ENCODE measurements at regions not wholly inside any gene's neighbourhood (a gene's known extent, or its start where the extent isn't known, plus 50 kb on each side); places are given as distances from the start of the nearest gene placed in this dataset.

DNA sequence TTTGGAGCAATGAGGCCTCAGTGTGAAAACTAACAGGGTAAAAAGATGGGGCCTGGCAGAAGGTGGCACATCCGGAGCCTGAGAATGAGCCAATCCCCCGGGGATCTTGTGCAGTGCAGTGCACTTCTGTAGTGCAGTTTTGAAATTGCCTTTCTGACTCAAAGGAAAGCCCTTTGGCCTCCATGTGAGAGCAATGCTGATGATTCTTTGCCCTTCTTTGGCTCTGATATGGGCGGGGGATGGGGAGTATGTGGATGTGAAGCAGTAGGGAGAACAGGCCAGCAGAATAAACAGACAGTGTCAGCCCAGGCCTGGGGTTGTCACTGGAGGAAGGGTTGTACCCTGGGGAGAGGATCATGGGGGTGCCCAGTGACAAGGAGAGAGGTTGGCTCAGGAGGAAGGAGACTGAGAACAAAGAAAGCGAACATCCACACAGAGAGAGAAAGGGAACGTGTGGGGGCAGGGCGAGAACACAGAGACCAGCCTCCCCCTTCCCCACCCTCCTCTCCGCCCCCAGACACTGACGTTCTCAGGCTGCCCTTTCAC is 351.2 kb downstream of the CDC5L start:
- POLR2A ChIA-PET: no interaction called here
- H3K4me3 Mint-ChIP-seq: no peak overlapping the region
- no peak overlapping the region for H3K4me3 ChIP-seq (ENCODE audit: low read length)
- no peaks in the 10 kb centered on the region for H3K36me3 ChIP-seq (ENCODE audit: insufficient read depth, low read length)
- intact Hi-C loops (cut with DNase I, micrococcal nuclease): no loop called here
- CTCF ChIA-PET: no interaction called here
- H3K27me3 ChIP-seq (ENCODE audit: control insufficient read depth in 1 of 2, insufficient read depth in 2 of 2, low read length in 2 of 2): no peaks in the 10 kb centered on the region
- ATAC-seq (ENCODE audit: poor library complexity) (no peak), DNase-seq (no peak)
- H3K9me3 ChIP-seq (ENCODE audit: control insufficient read depth in 1 of 2, insufficient read depth in 1 of 2, low read length in 2 of 2): no peaks in the 10 kb centered on the region
- no peaks in the 10 kb centered on the region for H3K27me3 Mint-ChIP-seq
- TF ChIP-seq, protein P1, sequence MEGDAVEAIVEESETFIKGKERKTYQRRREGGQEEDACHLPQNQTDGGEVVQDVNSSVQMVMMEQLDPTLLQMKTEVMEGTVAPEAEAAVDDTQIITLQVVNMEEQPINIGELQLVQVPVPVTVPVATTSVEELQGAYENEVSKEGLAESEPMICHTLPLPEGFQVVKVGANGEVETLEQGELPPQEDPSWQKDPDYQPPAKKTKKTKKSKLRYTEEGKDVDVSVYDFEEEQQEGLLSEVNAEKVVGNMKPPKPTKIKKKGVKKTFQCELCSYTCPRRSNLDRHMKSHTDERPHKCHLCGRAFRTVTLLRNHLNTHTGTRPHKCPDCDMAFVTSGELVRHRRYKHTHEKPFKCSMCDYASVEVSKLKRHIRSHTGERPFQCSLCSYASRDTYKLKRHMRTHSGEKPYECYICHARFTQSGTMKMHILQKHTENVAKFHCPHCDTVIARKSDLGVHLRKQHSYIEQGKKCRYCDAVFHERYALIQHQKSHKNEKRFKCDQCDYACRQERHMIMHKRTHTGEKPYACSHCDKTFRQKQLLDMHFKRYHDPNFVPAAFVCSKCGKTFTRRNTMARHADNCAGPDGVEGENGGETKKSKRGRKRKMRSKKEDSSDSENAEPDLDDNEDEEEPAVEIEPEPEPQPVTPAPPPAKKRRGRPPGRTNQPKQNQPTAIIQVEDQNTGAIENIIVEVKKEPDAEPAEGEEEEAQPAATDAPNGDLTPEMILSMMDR (IDR thresholded peaks at IDR 0.05): no peak
- H3K4me1 Mint-ChIP-seq (ENCODE audit: low read depth): no peaks in the 10 kb centered on the region
- no peak overlapping the region for H3K27ac Mint-ChIP-seq
- no peak overlapping the region for H3K27ac ChIP-seq (ENCODE audit: low read depth in 1 of 2, low read length in 2 of 2)
- H3K36me3 Mint-ChIP-seq (ENCODE audit: low read depth): no peaks in the 10 kb centered on the region
- no peaks in the 10 kb centered on the region for H3K9me3 Mint-ChIP-seq
- H3K4me1 ChIP-seq (ENCODE audit: insufficient read depth, low read length): no peaks in the 10 kb centered on the region

DNA sequence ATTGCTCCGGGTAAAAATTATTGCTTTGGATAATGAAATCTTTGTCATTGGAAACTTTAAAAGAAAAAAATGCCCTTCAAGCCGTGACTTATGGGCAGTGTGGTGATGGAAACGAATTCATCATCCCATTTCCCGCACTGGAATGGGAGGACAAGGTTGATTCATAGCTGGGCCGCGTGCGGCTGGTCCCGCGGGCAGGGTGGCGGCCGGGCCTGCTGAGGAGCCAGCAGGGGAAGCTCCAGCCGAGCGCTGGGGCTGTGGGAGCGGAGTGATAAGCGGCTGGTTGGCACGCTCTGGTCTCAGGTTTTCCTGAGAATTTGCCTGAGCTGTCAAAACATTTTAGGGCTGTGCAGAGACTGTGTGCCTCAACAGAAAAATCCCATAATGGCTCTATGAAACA is 351.7 kb downstream of the CDC5L start:
- no peaks in the 10 kb centered on the region for H3K36me3 Mint-ChIP-seq (ENCODE audit: low read depth)
- CTCF ChIA-PET: no interaction called here
- Histone ChIP-seq H3K4me3 (ENCODE audit: low read length) (no peak overlapping the region), H3K27ac (ENCODE audit: low read depth in 1 of 2, low read length in 2 of 2) (no peak overlapping the region), H3K9me3 (ENCODE audit: control insufficient read depth in 1 of 2, insufficient read depth in 1 of 2, low read length in 2 of 2) (no peaks in the 10 kb centered on the region), H3K27me3 (ENCODE audit: control insufficient read depth in 1 of 2, insufficient read depth in 2 of 2, low read length in 2 of 2) (no peaks in the 10 kb centered on the region), H3K36me3 (ENCODE audit: insufficient read depth, low read length) (no peaks in the 10 kb centered on the region), H3K4me1 (ENCODE audit: insufficient read depth, low read length) (no peaks in the 10 kb centered on the region)
- TF ChIP-seq, protein P1 (IDR thresholded peaks at IDR 0.05): no peak
- no peak overlapping the region for H3K27ac Mint-ChIP-seq
- H3K4me1 Mint-ChIP-seq (ENCODE audit: low read depth): no peaks in the 10 kb centered on the region
- ATAC-seq (ENCODE audit: poor library complexity) (no peak), DNase-seq (no peak)
- no peaks in the 10 kb centered on the region for H3K27me3 Mint-ChIP-seq
- POLR2A ChIA-PET: no interaction called here
- intact Hi-C loops (cut with DNase I, micrococcal nuclease): no loop called here
- H3K9me3 Mint-ChIP-seq: no peaks in the 10 kb centered on the region
- H3K4me3 Mint-ChIP-seq: no peak overlapping the region

DNA sequence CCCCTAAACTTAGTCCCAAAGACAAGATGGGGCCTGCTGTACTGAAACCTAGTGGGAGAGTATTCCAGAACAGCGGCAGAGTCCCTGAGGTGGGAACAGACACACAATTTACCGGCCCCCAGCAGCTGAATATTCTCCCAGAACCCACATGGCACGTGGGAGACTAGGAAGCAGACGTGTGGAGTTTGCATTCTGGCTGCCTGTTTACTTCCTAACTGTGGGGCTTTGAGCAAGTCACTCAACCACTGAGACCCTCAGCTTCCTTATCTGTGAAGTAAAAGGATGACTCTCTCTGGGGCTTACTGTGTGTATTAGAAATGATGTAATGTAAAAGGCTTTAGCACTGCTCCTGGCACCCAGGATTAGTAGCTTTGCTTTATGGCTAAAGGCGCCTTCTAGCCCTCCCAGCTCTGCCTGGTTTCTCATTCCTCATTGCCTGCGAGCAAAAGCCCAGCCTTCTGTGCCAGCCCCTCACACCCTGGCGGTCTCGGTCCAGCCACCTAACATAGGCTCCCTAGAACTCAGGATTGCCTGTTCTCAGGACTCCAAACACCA is 353.1 kb downstream of the CDC5L start:
- ATAC-seq (ENCODE audit: poor library complexity) (no peak), DNase-seq (no peak)
- Mint-ChIP-seq H3K27me3 (no peaks in the 10 kb centered on the region), H3K9me3 (peaks cover 3% of the 10 kb centered on the region), H3K4me3 (no peak overlapping the region), H3K4me1 (ENCODE audit: low read depth) (no peaks in the 10 kb centered on the region), H3K36me3 (ENCODE audit: low read depth) (no peaks in the 10 kb centered on the region), H3K27ac (no peak overlapping the region)
- ChIA-PET CTCF (no interaction called here), POLR2A (no interaction called here)
- Histone ChIP-seq H3K27ac (ENCODE audit: low read depth in 1 of 2, low read length in 2 of 2) (no peak overlapping the region), H3K9me3 (ENCODE audit: control insufficient read depth in 1 of 2, insufficient read depth in 1 of 2, low read length in 2 of 2) (no peaks in the 10 kb centered on the region), H3K27me3 (ENCODE audit: control insufficient read depth in 1 of 2, insufficient read depth in 2 of 2, low read length in 2 of 2) (no peaks in the 10 kb centered on the region), H3K36me3 (ENCODE audit: insufficient read depth, low read length) (no peaks in the 10 kb centered on the region), H3K4me3 (ENCODE audit: low read length) (no peak overlapping the region), H3K4me1 (ENCODE audit: insufficient read depth, low read length) (no peaks in the 10 kb centered on the region)
- intact Hi-C loops (cut with DNase I, micrococcal nuclease): no loop called here
- TF ChIP-seq, protein P1 (IDR thresholded peaks at IDR 0.05): no peak
